Smooth muscle cell (in vitro differentiated cells): ENCODE measurements at regions not wholly inside any gene's neighbourhood (a gene's known extent, or its start where the extent isn't known, plus 50 kb on each side); places are given as distances from the start of the nearest gene placed in this dataset.
"Not testable (repeated sequence)": the region's sequence is repeated elsewhere in the genome, so short reads cannot be mapped to it uniquely, and the experiment has no call there.

Experiments used
- DNase-seq: peaks from one replicate; lab custom pipeline; 2025; ENCODE audit not compliant: unreplicated experiment; lab: John Stamatoyannopoulos, UW
- H2AFZ ChIP-seq: fragments of 200-600 bp; sonication (generic); 2 replicates; pipeline ENCODE4 v1.6.0; 2016; ENCODE audit warnings: antibody characterized with exemption, low read depth, mild to moderate bottlenecking
- H3F3A ChIP-seq: fragments of 200-600 bp; sonication (generic); 2 replicates; pipeline ENCODE4 v1.6.0; 2017; ENCODE audit warnings: antibody characterized with exemption, low read depth
- H3K27ac ChIP-seq: fragments of 200-600 bp; sonication (generic); 2 replicates; pipeline ENCODE4 v1.5.1; 2016; ENCODE audit warnings: low read depth, mild to moderate bottlenecking
- H3K27me3 ChIP-seq: fragments of 200-600 bp; sonication (generic); 2 replicates; pipeline ENCODE4 v1.6.1; 2016; ENCODE audit warnings: low read depth, mild to moderate bottlenecking
- H3K36me3 ChIP-seq: fragments of 200-600 bp; sonication (generic); 2 replicates; pipeline ENCODE4 v1.5.1; 2016; ENCODE audit warnings: low read depth
- H3K4me1 ChIP-seq: fragments of 200-600 bp; sonication (generic); 2 replicates; pipeline ENCODE4 v1.5.1; 2016; ENCODE audit warnings: low read depth
- H3K4me2 ChIP-seq: fragments of 200-600 bp; sonication (generic); 2 replicates; pipeline ENCODE4 v1.6.0; 2016; ENCODE audit warnings: mild to moderate bottlenecking
- H3K4me3 ChIP-seq: fragments of 200-600 bp; sonication (generic); 2 replicates; pipeline ENCODE4 v1.5.1; 2016; ENCODE audit warnings: mild to moderate bottlenecking
- H3K79me2 ChIP-seq: fragments of 200-600 bp; sonication (generic); 2 replicates; pipeline ENCODE4 v1.6.0; 2016; ENCODE audit warnings: low read depth, mild to moderate bottlenecking
- H3K9ac ChIP-seq: fragments of 200-600 bp; sonication (generic); 2 replicates; pipeline ENCODE4 v1.6.0; 2016; ENCODE audit warnings: low read depth
- H3K9me3 ChIP-seq: fragments of 200-600 bp; sonication (generic); replicated peaks from 2 replicates; pipeline ENCODE4 v1.5.1; 2016; ENCODE audit warnings: low read depth
- H4K20me1 ChIP-seq: fragments of 200-600 bp; sonication (generic); 2 replicates; pipeline ENCODE4 v1.6.0; 2016; ENCODE audit warnings: low read depth
- CTCF ChIP-seq: fragments of 200-600 bp; sonication (generic); IDR thresholded peaks from 2 replicates; pipeline ENCODE4 v1.5.1; 2017; ENCODE audit warnings: borderline replicate concordance, mild to moderate bottlenecking, antibody characterized with exemption; ENCODE audit not compliant: insufficient read depth, poor library complexity, severe bottlenecking
- WGBS: methylation state at CpG from one replicate; pipeline ENCODE4 v1.1.7; 2016; ENCODE audit warnings: low lambda C conversion rate; 5-methylcytosine and 5-hydroxymethylcytosine counted together

GRCh38 chr10:23505797-23506465, 67.1 kb downstream of the OTUD1 start:
- WGBS, result 85% methylated on average over 4 of the region's 4 CpGs
- no peak overlapping the region for H3K9ac ChIP-seq
- no peak overlapping the region for H3K4me2 ChIP-seq
- H3K4me3 ChIP-seq, result no peak overlapping the region
- no peaks in the 10 kb centered on the region for H3F3A ChIP-seq
- no peaks in the 10 kb centered on the region for H3K36me3 ChIP-seq
- H3K79me2 ChIP-seq, result no peaks in the 10 kb centered on the region
- H4K20me1 ChIP-seq, result no peaks in the 10 kb centered on the region
- no peak for TF ChIP-seq CTCF
- no peaks in the 10 kb centered on the region for H3K4me1 ChIP-seq
- H3K9me3 ChIP-seq, result no peaks in the 10 kb centered on the region
- no peak overlapping the region for H3K27ac ChIP-seq
- H3K27me3 ChIP-seq, result no peaks in the 10 kb centered on the region
- H2AFZ ChIP-seq, result no peak overlapping the region
- DNase-seq, result no peak

- DNase-seq, result no peak
- TF ChIP-seq CTCF, result no peak
- no peaks in the 10 kb centered on the region for H3F3A ChIP-seq
- no peaks in the 10 kb centered on the region for H3K36me3 ChIP-seq
- no peaks in the 10 kb centered on the region for H4K20me1 ChIP-seq
- peak overlapping the region; percentile 45 for H2AFZ ChIP-seq
- H3K79me2 ChIP-seq, result no peaks in the 10 kb centered on the region
- no peaks in the 10 kb centered on the region for H3K9me3 ChIP-seq
- peaks cover 4% of the 10 kb centered on the region for H3K27me3 ChIP-seq
- peak overlapping the region; percentile 33 for H3K27ac ChIP-seq
- H3K9ac ChIP-seq, result no peak overlapping the region
- no peaks in the 10 kb centered on the region for H3K4me1 ChIP-seq
- H3K4me2 ChIP-seq, result no peak overlapping the region
- no peak overlapping the region for H3K4me3 ChIP-seq
- 66% methylated on average over 10 of the region's 10 CpGs for WGBS
These were observed 73.6 kb downstream of the OTUD1 start for GRCh38 chr10:23512355-23513058.

GRCh38 chr10:23513621-23514020, 74.7 kb downstream of the OTUD1 start:
- H3K9ac ChIP-seq, H3K9me3 ChIP-seq, H3K4me1 ChIP-seq, H2AFZ ChIP-seq, H3K36me3 ChIP-seq, H3F3A ChIP-seq, H3K27me3 ChIP-seq, DNase-seq, H3K4me2 ChIP-seq, H3K4me3 ChIP-seq, H4K20me1 ChIP-seq, H3K27ac ChIP-seq, H3K79me2 ChIP-seq: not testable (repeated sequence)
- 85% methylated on average over 7 of the region's 7 CpGs for WGBS

- H3K4me3 ChIP-seq, result no peak overlapping the region
- no peaks in the 10 kb centered on the region for H4K20me1 ChIP-seq
- H3K27ac ChIP-seq, result no peak overlapping the region
- H3K27me3 ChIP-seq, result peaks cover 15% of the 10 kb centered on the region
- H3K4me1 ChIP-seq, result no peaks in the 10 kb centered on the region
- no peaks in the 10 kb centered on the region for H3K36me3 ChIP-seq
- TF ChIP-seq CTCF, result no peak
- no peak for DNase-seq
- WGBS, result 81% methylated on average over 4 of the region's 4 CpGs
- H3K9me3 ChIP-seq, result no peaks in the 10 kb centered on the region
- H3K9ac ChIP-seq, result no peak overlapping the region
- H3F3A ChIP-seq, result no peaks in the 10 kb centered on the region
- no peak overlapping the region for H3K4me2 ChIP-seq
- no peak overlapping the region for H2AFZ ChIP-seq
- H3K79me2 ChIP-seq, result no peaks in the 10 kb centered on the region
These were observed 75.4 kb downstream of the OTUD1 start for GRCh38 chr10:23514321-23514720.
